Astrocyte (in vitro differentiated cells and primary cell): ENCODE measurements at regions not wholly inside any gene's neighbourhood (a gene's known extent, or its start where the extent isn't known, plus 50 kb on each side); places are given as distances from the start of the nearest gene placed in this dataset.
A peak's percentile ranks its signal among the peaks of the same experiment; 100 is the strongest.

ENCODE experiments used
- DNase-seq: peaks from one replicate; pipeline ENCODE4 v3.0.0-alpha.2; 2010; ENCODE audit warnings: low read depth
- FAIRE-seq: peaks from 2 replicates; lab custom pipeline; 2011; peaks lifted over from hg19 to GRCh38; lab: Jason Lieb, UNC
- H2AFZ ChIP-seq: 2 replicates; pipeline ENCODE4 v1.6.0; 2012; ENCODE audit warnings: low read depth, low read length, inconsistent platforms
- H3K27ac ChIP-seq: 2 replicates; pipeline ENCODE4 v1.5.1; 2011; ENCODE audit warnings: low read depth, low read length, inconsistent platforms
- H3K27me3 ChIP-seq: 2 replicates; pipeline ENCODE4 v1.6.0; 2011; ENCODE audit warnings: low read length, inconsistent platforms; ENCODE audit not compliant: insufficient read depth
- H3K36me3 ChIP-seq: 2 replicates; pipeline ENCODE4 v1.5.1; 2011; ENCODE audit warnings: low read length, inconsistent platforms; ENCODE audit not compliant: insufficient read depth
- H3K4me1 ChIP-seq: 2 replicates; pipeline ENCODE4 v1.5.1; 2011; ENCODE audit warnings: low read length, inconsistent platforms; ENCODE audit not compliant: insufficient read depth
- H3K4me2 ChIP-seq: 2 replicates; pipeline ENCODE4 v1.6.0; 2012; ENCODE audit warnings: low read length, inconsistent platforms
- H3K4me3 ChIP-seq: 2 replicates; pipeline ENCODE4 v1.5.1; 2011; ENCODE audit warnings: low read depth, mild to moderate bottlenecking, low read length, inconsistent platforms; ENCODE audit not compliant: insufficient read depth
- H3K79me2 ChIP-seq: 2 replicates; pipeline ENCODE4 v1.6.0; 2012; ENCODE audit warnings: mild to moderate bottlenecking, low read length, inconsistent platforms; ENCODE audit not compliant: insufficient read depth
- H3K9ac ChIP-seq: 2 replicates; pipeline ENCODE4 v1.6.0; 2012; ENCODE audit warnings: mild to moderate bottlenecking, low read length, inconsistent platforms
- H3K9me3 ChIP-seq: 2 replicates; pipeline ENCODE4 v1.5.1; 2012; ENCODE audit warnings: low read depth, mild to moderate bottlenecking, low read length, inconsistent platforms; ENCODE audit not compliant: insufficient read depth
- H4K20me1 ChIP-seq: 2 replicates; pipeline ENCODE4 v1.6.0; 2012; ENCODE audit warnings: low read length, inconsistent platforms; ENCODE audit not compliant: insufficient read depth
- H3K27ac Mint-ChIP-seq: one replicate; pipeline ENCODE4 v1.8.0; 2021; ENCODE audit warnings: mild to moderate bottlenecking, mixed read lengths; ENCODE audit not compliant: unreplicated experiment
- H3K27me3 Mint-ChIP-seq: one replicate; pipeline ENCODE4 v1.8.0; 2021; ENCODE audit warnings: low read depth, mixed read lengths; ENCODE audit not compliant: unreplicated experiment
- H3K36me3 Mint-ChIP-seq: one replicate; pipeline ENCODE4 v1.8.0; 2021; ENCODE audit warnings: low read depth, mixed read lengths; ENCODE audit not compliant: unreplicated experiment
- H3K4me1 Mint-ChIP-seq: one replicate; pipeline ENCODE4 v1.8.0; 2021; ENCODE audit warnings: low read depth, mixed read lengths; ENCODE audit not compliant: unreplicated experiment
- H3K4me3 Mint-ChIP-seq: one replicate; pipeline ENCODE4 v1.8.0; 2021; ENCODE audit warnings: mild to moderate bottlenecking, moderate library complexity, mixed read lengths; ENCODE audit not compliant: unreplicated experiment
- H3K9me3 Mint-ChIP-seq: one replicate; pipeline ENCODE4 v1.8.0; 2021; ENCODE audit warnings: mild to moderate bottlenecking, mixed read lengths; ENCODE audit not compliant: unreplicated experiment
- EZH2 ChIP-seq: IDR thresholded peaks from 2 replicates; pipeline ENCODE4 v1.6.1; 2012; ENCODE audit warnings: mild to moderate bottlenecking, low read length, inconsistent platforms; ENCODE audit not compliant: insufficient read depth
- TF ChIP-seq, protein P1 (sequence below): IDR thresholded peaks from 2 replicates; pipeline ENCODE4 v1.5.1; 2011; ENCODE audit warnings: low read depth, mild to moderate bottlenecking, inconsistent platforms, low read length, moderate library complexity; ENCODE audit not compliant: insufficient read depth

GRCh38 chr13:72379581-72379980 lies 347.8 kb downstream of the MZT1 start:
- no peaks in the 10 kb centered on the region for H3K27me3 Mint-ChIP-seq
- Histone ChIP-seq H3K9ac (no peak overlapping the region), H3K4me2 (no peak overlapping the region), H3K36me3 (no peaks in the 10 kb centered on the region), H2AFZ (no peak overlapping the region), H3K27ac (no peak overlapping the region), H3K4me1 (peaks cover 2% of the 10 kb centered on the region), H3K79me2 (no peaks in the 10 kb centered on the region), H3K27me3 (no peaks in the 10 kb centered on the region), H3K4me3 (no peak overlapping the region), H4K20me1 (no peaks in the 10 kb centered on the region), H3K9me3 (no peaks in the 10 kb centered on the region)
- H3K27ac Mint-ChIP-seq: no peak overlapping the region
- FAIRE-seq (no peak), DNase-seq (peak; percentile 29)
- H3K9me3 Mint-ChIP-seq: no peaks in the 10 kb centered on the region
- H3K4me3 Mint-ChIP-seq: no peak overlapping the region
- no peaks in the 10 kb centered on the region for H3K4me1 Mint-ChIP-seq
- no peaks in the 10 kb centered on the region for H3K36me3 Mint-ChIP-seq
- no peak for TF ChIP-seq EZH2
- TF ChIP-seq, protein P1, sequence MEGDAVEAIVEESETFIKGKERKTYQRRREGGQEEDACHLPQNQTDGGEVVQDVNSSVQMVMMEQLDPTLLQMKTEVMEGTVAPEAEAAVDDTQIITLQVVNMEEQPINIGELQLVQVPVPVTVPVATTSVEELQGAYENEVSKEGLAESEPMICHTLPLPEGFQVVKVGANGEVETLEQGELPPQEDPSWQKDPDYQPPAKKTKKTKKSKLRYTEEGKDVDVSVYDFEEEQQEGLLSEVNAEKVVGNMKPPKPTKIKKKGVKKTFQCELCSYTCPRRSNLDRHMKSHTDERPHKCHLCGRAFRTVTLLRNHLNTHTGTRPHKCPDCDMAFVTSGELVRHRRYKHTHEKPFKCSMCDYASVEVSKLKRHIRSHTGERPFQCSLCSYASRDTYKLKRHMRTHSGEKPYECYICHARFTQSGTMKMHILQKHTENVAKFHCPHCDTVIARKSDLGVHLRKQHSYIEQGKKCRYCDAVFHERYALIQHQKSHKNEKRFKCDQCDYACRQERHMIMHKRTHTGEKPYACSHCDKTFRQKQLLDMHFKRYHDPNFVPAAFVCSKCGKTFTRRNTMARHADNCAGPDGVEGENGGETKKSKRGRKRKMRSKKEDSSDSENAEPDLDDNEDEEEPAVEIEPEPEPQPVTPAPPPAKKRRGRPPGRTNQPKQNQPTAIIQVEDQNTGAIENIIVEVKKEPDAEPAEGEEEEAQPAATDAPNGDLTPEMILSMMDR: no peak

GRCh38 chr13:72368031-72368430 lies 359.4 kb downstream of the MZT1 start:
- Histone ChIP-seq H2AFZ (no peak overlapping the region), H3K4me2 (no peak overlapping the region), H3K27ac (no peak overlapping the region), H3K27me3 (no peaks in the 10 kb centered on the region), H4K20me1 (no peaks in the 10 kb centered on the region), H3K4me3 (no peak overlapping the region), H3K36me3 (no peaks in the 10 kb centered on the region), H3K9me3 (no peaks in the 10 kb centered on the region), H3K9ac (no peak overlapping the region), H3K4me1 (no peaks in the 10 kb centered on the region), H3K79me2 (no peaks in the 10 kb centered on the region)
- Mint-ChIP-seq H3K4me3 (no peak overlapping the region), H3K27me3 (no peaks in the 10 kb centered on the region), H3K36me3 (no peaks in the 10 kb centered on the region), H3K9me3 (no peaks in the 10 kb centered on the region), H3K4me1 (no peaks in the 10 kb centered on the region), H3K27ac (no peak overlapping the region)
- DNase-seq (no peak), FAIRE-seq (no peak)
- TF ChIP-seq, protein P1: no peak
- TF ChIP-seq EZH2: no peak

DNA sequence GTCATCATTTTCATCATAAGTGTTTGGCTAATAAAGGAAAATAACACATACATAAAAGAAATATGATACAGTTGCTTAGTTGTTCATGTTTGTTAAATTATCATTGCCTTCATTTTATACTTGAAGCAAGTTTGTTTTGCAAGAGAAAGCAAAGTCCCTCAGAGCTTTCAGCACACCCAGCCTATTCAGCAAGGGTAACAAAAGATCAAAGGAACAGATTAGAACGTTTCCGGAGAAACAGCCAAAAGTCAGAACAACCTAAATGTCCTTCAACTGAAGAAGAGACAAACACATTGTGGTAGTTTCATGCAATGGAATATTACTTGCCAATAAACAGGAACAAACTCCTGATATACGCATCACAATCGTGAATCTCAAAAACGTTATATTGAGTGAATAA lies 380.7 kb downstream of the MZT1 start:
- Mint-ChIP-seq H3K4me3 (no peak overlapping the region), H3K27ac (no peak overlapping the region), H3K36me3 (no peaks in the 10 kb centered on the region), H3K9me3 (no peaks in the 10 kb centered on the region), H3K27me3 (peaks cover 5% of the 10 kb centered on the region), H3K4me1 (no peaks in the 10 kb centered on the region)
- Histone ChIP-seq H3K27ac (no peak overlapping the region), H2AFZ (no peak overlapping the region), H3K36me3 (no peaks in the 10 kb centered on the region), H3K9me3 (no peaks in the 10 kb centered on the region), H3K9ac (no peak overlapping the region), H3K79me2 (no peaks in the 10 kb centered on the region), H3K4me2 (no peak overlapping the region), H4K20me1 (no peaks in the 10 kb centered on the region), H3K4me3 (no peak overlapping the region), H3K27me3 (no peaks in the 10 kb centered on the region), H3K4me1 (no peaks in the 10 kb centered on the region)
- DNase-seq (no peak), FAIRE-seq (no peak)
- TF ChIP-seq, protein P1: no peak
- no peak for TF ChIP-seq EZH2
